Activated T-cell treated with anti-CD3 and anti-CD28 coated beads, Interleukin-2, amount 50 U/mL, for 72 hours (primary cell): ENCODE measurements at regions not wholly inside any gene's neighbourhood (a gene's known extent, or its start where the extent isn't known, plus 50 kb on each side); places are given as distances from the start of the nearest gene placed in this dataset.

Experiments
- ATAC-seq, 2 donors: fragments of 150-1000 bp; cut with Tn5 transposase; replicated peaks in 1 of 2; 2 replicates each; pipeline ENCODE4 v1.10.0; 2021; ENCODE audit warnings: moderate library complexity in 2 of 2, mild to moderate bottlenecking in 1 of 2
- DNase-seq, 2 donors: peaks; one replicate each; pipeline ENCODE4 v3.0.0; 2021 to 2022; ENCODE audit warnings: mixed read lengths in 1 of 2
- H3K27ac Mint-ChIP-seq: one replicate; pipeline ENCODE4 v1.8.0; 2022; ENCODE audit warnings: mild to moderate bottlenecking, moderate library complexity, mixed read lengths
- H3K27me3 Mint-ChIP-seq: one replicate; pipeline ENCODE4 v1.8.0; 2022; ENCODE audit warnings: low read depth, mixed read lengths
- H3K36me3 Mint-ChIP-seq, 2 donors: one replicate each; pipeline ENCODE4 v1.8.0; 2022; ENCODE audit warnings: mixed read lengths in 2 of 2, mild to moderate bottlenecking in 1 of 2; ENCODE audit not compliant: insufficient read depth in 2 of 2
- H3K4me1 Mint-ChIP-seq: one replicate; pipeline ENCODE4 v1.8.0; 2022; ENCODE audit warnings: low read depth, mixed read lengths
- H3K4me3 Mint-ChIP-seq, 2 donors: one replicate each; pipeline ENCODE4 v1.8.0; 2022; ENCODE audit warnings: mild to moderate bottlenecking in 2 of 2, mixed read lengths in 2 of 2, moderate library complexity in 2 of 2
- H3K9me3 Mint-ChIP-seq, 2 donors: one replicate each; pipeline ENCODE4 v1.8.0; 2022; ENCODE audit warnings: mixed read lengths in 2 of 2

GRCh38 chr19:46950526-46951170, 69.0 kb upstream of the NPAS1 start:
- peak; percentile 44 to 55 for DNase-seq
- H3K4me1 Mint-ChIP-seq, result peaks cover 50% of the 10 kb centered on the region
- no peaks in the 10 kb centered on the region for H3K9me3 Mint-ChIP-seq
- H3K36me3 Mint-ChIP-seq, result peaks cover 0 to 3% of the 10 kb centered on the region in 2 donors
- H3K27ac Mint-ChIP-seq, result peak overlapping the region; percentile 66
- peak overlapping the region in 1 of 2 donors; percentile 31 for H3K4me3 Mint-ChIP-seq
- no peaks in the 10 kb centered on the region for H3K27me3 Mint-ChIP-seq
- peak; percentile 21 to 24 for ATAC-seq

GRCh38 chr19:46951171-46951986, 68.3 kb upstream of the NPAS1 start:
- DNase-seq (peak; percentile 43 to 58), ATAC-seq (peak; percentile 82 to 84)
- peak overlapping the region; percentile 66 for H3K27ac Mint-ChIP-seq
- peaks cover 0 to 3% of the 10 kb centered on the region in 2 donors for H3K36me3 Mint-ChIP-seq
- peak overlapping the region; percentile 25 to 31 for H3K4me3 Mint-ChIP-seq
- peaks cover 58% of the 10 kb centered on the region for H3K4me1 Mint-ChIP-seq
- no peaks in the 10 kb centered on the region for H3K9me3 Mint-ChIP-seq
- no peaks in the 10 kb centered on the region for H3K27me3 Mint-ChIP-seq

GRCh38 chr19:46952874-46953273, 66.8 kb upstream of the NPAS1 start:
- Mint-ChIP-seq H3K4me3 (peak overlapping the region in 1 of 2 donors; percentile 13), H3K9me3 (no peaks in the 10 kb centered on the region), H3K27ac (peak overlapping the region; percentile 83), H3K36me3 (peaks cover 0 to 3% of the 10 kb centered on the region in 2 donors), H3K4me1 (peaks cover 67% of the 10 kb centered on the region), H3K27me3 (no peaks in the 10 kb centered on the region)
- ATAC-seq (no peak), DNase-seq (no peak)

GRCh38 chr19:46953955-46954501, 65.6 kb upstream of the NPAS1 start:
- Mint-ChIP-seq H3K27ac (peak overlapping the region; percentile 99), H3K36me3 (peaks cover 0 to 5% of the 10 kb centered on the region in 2 donors), H3K4me3 (peak overlapping the region; percentile 74 to 98), H3K27me3 (no peaks in the 10 kb centered on the region), H3K4me1 (peaks cover 75% of the 10 kb centered on the region), H3K9me3 (no peaks in the 10 kb centered on the region)
- no peak for DNase-seq
- ATAC-seq, result no peak

- Mint-ChIP-seq H3K4me1 (peaks cover 78% of the 10 kb centered on the region), H3K27me3 (no peaks in the 10 kb centered on the region), H3K4me3 (peak overlapping the region; percentile 74 to 98), H3K36me3 (peaks cover 0 to 5% of the 10 kb centered on the region in 2 donors), H3K27ac (peak overlapping the region; percentile 99), H3K9me3 (no peaks in the 10 kb centered on the region)
- peak; percentile 7 to 14 for ATAC-seq
- DNase-seq, result no peak
Observed at GRCh38 chr19:46954502-46954992, 65.1 kb upstream of the NPAS1 start.

GRCh38 chr19:46954993-46955812, 64.4 kb upstream of the NPAS1 start:
- Mint-ChIP-seq H3K9me3 (no peaks in the 10 kb centered on the region), H3K4me3 (peak overlapping the region; percentile 74 to 98), H3K27me3 (no peaks in the 10 kb centered on the region), H3K36me3 (peaks cover 0 to 7% of the 10 kb centered on the region in 2 donors), H3K4me1 (peaks cover 81% of the 10 kb centered on the region), H3K27ac (peak overlapping the region; percentile 99)
- ATAC-seq, result peak; percentile 59 to 63
- DNase-seq, result peak; percentile 24 to 36

GRCh38 chr19:46955813-46956371, 63.7 kb upstream of the NPAS1 start:
- H3K4me3 Mint-ChIP-seq, result peak overlapping the region; percentile 74 to 98
- H3K27ac Mint-ChIP-seq, result peak overlapping the region; percentile 99
- peak in 1 of 2 donors; percentile 2 for ATAC-seq
- H3K36me3 Mint-ChIP-seq, result peaks cover 0 to 7% of the 10 kb centered on the region in 2 donors
- H3K27me3 Mint-ChIP-seq, result no peaks in the 10 kb centered on the region
- H3K9me3 Mint-ChIP-seq, result no peaks in the 10 kb centered on the region
- peaks cover 78% of the 10 kb centered on the region for H3K4me1 Mint-ChIP-seq
- peak in 1 of 2 donors; percentile 10 for DNase-seq

GRCh38 chr19:46958532-46958931, 61.1 kb upstream of the NPAS1 start:
- peak overlapping the region; percentile 45 to 64 for H3K4me3 Mint-ChIP-seq
- H3K36me3 Mint-ChIP-seq, result peaks cover 0 to 5% of the 10 kb centered on the region in 2 donors
- peaks cover 79% of the 10 kb centered on the region for H3K4me1 Mint-ChIP-seq

GRCh38 chr19:46959894-46960556, 59.6 kb upstream of the NPAS1 start:
- Mint-ChIP-seq H3K4me1 (peaks cover 67% of the 10 kb centered on the region), H3K27me3 (no peaks in the 10 kb centered on the region)

More at GRCh38 chr19:46958532-46958931, 61.1 kb upstream of the NPAS1 start:
- ATAC-seq (peak; percentile 26 to 29), DNase-seq (peak; percentile 36 to 63)
- Mint-ChIP-seq H3K27ac (peak overlapping the region; percentile 91), H3K9me3 (no peaks in the 10 kb centered on the region), H3K27me3 (no peaks in the 10 kb centered on the region)

GRCh38 chr19:46962030-46962570, 57.5 kb upstream of the NPAS1 start:
- no peak for ATAC-seq
- Mint-ChIP-seq H3K4me1 (peaks cover 59% of the 10 kb centered on the region), H3K4me3 (no peak overlapping the region)

More at GRCh38 chr19:46959894-46960556, 59.6 kb upstream of the NPAS1 start:
- no peak for DNase-seq
- H3K27ac Mint-ChIP-seq, result peak overlapping the region; percentile 73
- H3K9me3 Mint-ChIP-seq, result no peaks in the 10 kb centered on the region
- H3K36me3 Mint-ChIP-seq, result peaks cover 0 to 4% of the 10 kb centered on the region in 2 donors
- H3K4me3 Mint-ChIP-seq, result peak overlapping the region in 1 of 2 donors; percentile 48
- ATAC-seq, result no peak

GRCh38 chr19:46963093-46963734, 56.4 kb upstream of the NPAS1 start:
- Mint-ChIP-seq H3K4me1 (peaks cover 63% of the 10 kb centered on the region), H3K36me3 (peaks cover 6% of the 10 kb centered on the region in 2 donors), H3K27ac (peak overlapping the region; percentile 84), H3K9me3 (no peaks in the 10 kb centered on the region), H3K27me3 (no peaks in the 10 kb centered on the region), H3K4me3 (peak overlapping the region; percentile 7 to 59)
- DNase-seq, result peak; percentile 18 to 38
- ATAC-seq, result peak; percentile 64 to 79

More at GRCh38 chr19:46962030-46962570, 57.5 kb upstream of the NPAS1 start:
- peaks cover 4 to 6% of the 10 kb centered on the region in 2 donors for H3K36me3 Mint-ChIP-seq
- no peaks in the 10 kb centered on the region for H3K27me3 Mint-ChIP-seq
- DNase-seq, result no peak
- peak overlapping the region; percentile 4 for H3K27ac Mint-ChIP-seq
- H3K9me3 Mint-ChIP-seq, result no peaks in the 10 kb centered on the region
